Transverse colon (tissue), 3 donors: ENCODE measurements at regions not wholly inside any gene's neighbourhood (a gene's known extent, or its start where the extent isn't known, plus 50 kb on each side); places are given as distances from the start of the nearest gene placed in this dataset.

Experiments used
- CTCF ChIP-seq, 5 experiments: fragments of 200-600 bp in 3 of 5; fragments of 450-650 bp in 2 of 5; sonication (generic) in 3 of 5; IDR thresholded peaks; 1 replicate in 2 of 5; 2 replicates in 3 of 5; pipeline ENCODE4 v1.5.1; 2016 to 2017; ENCODE audit warnings: antibody characterized with exemption in 5 of 5, inconsistent platforms in 3 of 5, mild to moderate bottlenecking in 2 of 5, moderate library complexity in 1 of 5
- POLR2A ChIP-seq: fragments of 450-650 bp; IDR thresholded peaks from one replicate; pipeline ENCODE4 v1.6.1; 2016; ENCODE audit warnings: antibody characterized with exemption, mild to moderate bottlenecking, moderate library complexity

GRCh38 chr4:41880022-41880837 is 55.0 kb upstream of the TMEM33 start:
- TF ChIP-seq CTCF (IDR thresholded peaks at IDR 0.05) = no peak
- TF ChIP-seq POLR2A = no peak
